NCI-H526 treated with DMSO at 0.1 percent for 48 hours (cell line): ENCODE measurements at regions not wholly inside any gene's neighbourhood (a gene's known extent, or its start where the extent isn't known, plus 50 kb on each side); places are given as distances from the start of the nearest gene placed in this dataset.
"Not testable (repeated sequence)": the region's sequence is repeated elsewhere in the genome, so short reads cannot be mapped to it uniquely, and the experiment has no call there.

ENCODE experiments used
- DNase-seq: peaks from one replicate; lab custom pipeline; 2025; lab: John Stamatoyannopoulos, UW

DNA sequence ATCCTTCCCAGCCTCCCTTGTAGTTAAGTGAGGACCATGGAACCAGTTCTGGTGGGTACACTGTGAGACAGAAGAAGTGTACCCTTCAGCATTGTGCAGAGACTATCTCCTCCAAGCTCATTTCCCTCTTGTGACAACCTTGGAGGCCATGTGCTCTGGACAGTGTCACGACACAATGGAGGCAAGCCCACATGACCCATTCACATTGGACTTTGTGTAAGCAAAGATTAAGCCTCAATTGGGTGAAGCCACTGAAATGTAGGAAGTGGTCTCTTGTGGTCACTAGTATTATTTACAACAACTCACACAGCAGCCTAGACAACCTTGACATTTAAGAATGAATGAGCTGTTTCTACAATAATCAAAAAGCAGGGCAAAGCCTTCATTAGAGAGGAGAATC, 124.2 kb downstream of the INHBA start:
- DNase-seq = no peak

DNA sequence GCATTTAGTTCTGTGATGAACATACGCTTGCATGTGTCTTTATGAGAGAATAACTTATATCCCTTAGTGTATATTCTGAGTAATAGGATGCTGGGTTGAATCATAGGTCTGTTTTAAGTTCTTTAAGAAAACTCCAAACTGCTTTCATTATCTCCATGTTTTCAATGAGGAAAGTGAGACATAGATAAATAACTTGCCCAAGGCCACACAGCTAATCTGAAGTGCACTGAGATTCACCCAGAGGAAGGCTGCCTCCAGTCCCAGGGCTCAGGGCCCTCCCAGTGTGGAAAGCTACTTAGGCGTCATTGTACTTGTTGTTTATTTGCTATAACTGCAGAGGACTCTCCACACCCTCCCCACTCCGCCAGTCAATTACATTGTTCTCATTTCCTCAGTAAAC, 126.7 kb downstream of the INHBA start:
- DNase-seq = no peak

DNA sequence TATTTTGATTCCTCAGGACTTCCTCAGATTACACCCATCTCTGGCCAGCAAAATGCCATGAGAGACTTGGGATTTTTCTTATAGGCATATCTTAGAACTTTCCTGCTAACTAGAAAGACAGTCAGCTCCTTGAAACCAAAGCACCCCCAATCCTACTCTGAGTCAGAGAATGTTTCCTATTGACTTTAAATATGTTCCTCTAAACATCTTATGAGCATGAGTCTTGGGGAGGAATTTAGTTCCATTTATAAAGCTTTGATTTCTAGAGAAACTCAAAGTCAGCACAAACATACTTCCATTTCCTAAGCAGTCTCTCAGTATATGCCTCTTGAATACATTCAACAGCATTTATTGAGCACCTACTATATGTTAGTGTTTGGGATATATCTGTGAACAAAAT, 128.5 kb downstream of the INHBA start:
- DNase-seq = no peak

DNA sequence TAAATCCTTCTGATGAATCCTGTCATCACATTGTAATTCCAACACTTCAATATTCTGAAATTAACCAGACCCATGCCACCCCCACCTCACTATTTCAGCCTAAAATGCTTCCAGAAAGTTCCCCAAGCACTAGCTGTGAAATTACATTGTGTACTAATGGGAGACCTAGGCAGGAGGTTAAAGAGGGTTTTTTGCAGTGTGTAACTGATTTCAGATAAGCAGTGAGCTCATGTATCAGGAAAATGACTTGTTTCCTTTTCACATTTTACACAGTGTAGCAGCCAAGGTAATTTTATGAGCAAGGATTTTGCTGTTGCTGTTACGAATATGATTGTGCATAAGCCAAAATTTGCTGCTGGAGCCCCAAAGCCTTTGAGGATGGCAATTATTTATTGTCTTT, 129.0 kb downstream of the INHBA start:
- DNase-seq = no peak

DNA sequence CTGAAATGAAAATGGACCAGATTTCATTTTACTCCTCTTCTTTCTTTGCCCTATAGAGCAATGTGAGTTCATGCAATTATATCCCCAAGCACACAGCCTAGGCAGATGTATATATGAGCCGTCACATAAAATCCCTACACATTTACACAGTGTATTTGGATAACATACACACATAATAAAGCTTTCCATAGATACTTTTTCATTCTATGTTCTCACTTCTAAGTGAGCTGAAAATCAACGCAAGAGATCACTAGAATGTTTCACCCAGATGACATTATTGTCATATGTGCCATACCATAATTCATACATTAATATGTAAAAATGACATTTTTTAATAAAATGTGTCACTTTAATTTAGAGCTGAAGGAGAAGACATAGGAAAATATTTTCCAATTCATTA, 129.4 kb downstream of the INHBA start:
- DNase-seq = no peak

DNA sequence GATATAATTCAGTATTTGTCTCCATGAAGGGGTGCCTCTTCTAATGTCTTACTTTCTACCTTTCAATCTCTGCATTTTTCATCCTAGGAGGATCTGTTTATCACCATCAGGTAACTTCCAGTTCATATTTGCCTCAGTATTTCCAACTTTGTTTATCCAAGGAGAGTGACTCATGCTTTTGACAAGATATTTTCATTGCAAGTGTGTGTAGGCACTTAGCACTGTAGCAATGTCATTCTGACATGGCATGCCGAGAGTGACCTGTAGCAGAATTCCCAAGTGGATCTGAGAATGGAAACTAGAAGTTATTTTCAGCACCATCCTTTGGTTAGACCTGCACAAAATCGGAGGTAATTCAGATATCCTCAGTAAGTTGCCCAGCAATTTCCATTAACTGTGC, 129.9 kb downstream of the INHBA start:
- no peak for DNase-seq

DNA sequence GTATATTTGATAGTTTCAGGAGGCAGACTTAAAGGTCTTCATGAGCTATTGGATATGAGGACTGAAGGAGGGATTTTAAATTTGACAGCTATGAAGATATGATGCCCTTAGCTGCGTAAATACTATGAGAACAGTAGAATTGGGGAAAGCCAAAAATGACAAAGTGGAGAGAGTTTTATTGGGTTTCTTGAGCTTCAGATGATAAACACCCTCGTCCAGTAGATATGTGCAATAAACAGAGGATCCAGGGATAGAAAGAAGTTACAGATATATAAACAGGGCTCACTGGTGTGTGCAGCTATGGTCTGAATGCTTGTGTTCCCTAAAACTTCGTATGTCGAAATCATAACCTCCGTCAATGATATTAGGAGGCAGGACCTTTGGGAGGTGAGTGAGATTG, 131.3 kb downstream of the INHBA start:
- no peak for DNase-seq

DNA sequence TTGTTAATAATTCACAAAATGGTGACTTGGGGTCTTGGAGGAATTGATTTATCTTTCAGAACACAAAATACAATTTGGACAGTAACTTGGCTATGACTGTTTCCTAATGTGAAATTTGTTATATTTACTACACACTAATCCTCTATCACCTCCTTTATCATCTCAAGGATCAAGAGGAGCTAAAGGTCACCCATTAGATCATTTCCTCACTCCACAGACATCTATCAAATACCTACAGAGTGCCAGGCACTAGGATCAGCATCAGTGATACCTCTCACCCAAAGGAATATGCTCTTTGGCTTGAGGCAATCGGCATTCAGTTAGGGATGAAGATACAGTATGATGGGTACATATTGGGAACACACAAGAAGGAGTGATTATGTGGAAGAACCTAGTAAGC, 132.1 kb downstream of the INHBA start:
- no peak for DNase-seq

DNA sequence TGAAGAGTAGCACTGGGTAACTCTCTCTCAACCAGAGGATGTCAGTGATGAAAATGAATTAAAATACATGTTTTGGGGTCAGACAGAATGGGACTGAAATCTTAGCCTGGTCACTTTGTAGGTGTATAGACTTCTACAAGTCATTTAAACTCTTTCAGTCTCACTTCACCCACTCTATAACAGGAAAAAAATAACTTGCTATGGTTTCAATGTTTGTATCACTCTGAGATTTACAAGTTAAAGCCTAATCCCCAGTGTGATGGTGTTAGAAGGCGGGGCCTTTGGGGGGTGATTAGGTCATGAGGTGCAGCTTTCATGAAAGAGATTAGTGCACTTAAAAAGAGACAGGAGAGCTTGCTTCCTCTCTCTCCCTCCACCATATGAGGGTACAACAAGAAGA, 134.8 kb downstream of the INHBA start:
- DNase-seq = no peak

DNA sequence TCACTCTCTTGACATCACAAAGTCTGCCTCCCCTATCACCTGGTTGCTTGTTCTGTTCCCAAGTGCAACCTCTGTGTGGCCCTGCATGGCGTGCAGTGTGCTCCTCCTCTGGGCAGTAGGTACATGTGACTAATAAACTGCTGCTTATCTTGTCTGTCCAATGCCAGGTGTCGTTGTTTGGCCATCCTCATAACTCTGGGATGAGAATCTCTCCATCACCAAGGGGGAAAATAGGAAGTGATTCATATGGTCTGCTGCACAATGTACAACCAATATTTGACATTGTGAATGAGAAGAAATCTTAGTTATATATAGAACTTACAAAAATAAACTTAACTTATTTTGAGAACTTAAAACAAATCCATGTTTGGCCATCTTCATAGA, 135.2 kb downstream of the INHBA start:
- DNase-seq = no peak

DNA sequence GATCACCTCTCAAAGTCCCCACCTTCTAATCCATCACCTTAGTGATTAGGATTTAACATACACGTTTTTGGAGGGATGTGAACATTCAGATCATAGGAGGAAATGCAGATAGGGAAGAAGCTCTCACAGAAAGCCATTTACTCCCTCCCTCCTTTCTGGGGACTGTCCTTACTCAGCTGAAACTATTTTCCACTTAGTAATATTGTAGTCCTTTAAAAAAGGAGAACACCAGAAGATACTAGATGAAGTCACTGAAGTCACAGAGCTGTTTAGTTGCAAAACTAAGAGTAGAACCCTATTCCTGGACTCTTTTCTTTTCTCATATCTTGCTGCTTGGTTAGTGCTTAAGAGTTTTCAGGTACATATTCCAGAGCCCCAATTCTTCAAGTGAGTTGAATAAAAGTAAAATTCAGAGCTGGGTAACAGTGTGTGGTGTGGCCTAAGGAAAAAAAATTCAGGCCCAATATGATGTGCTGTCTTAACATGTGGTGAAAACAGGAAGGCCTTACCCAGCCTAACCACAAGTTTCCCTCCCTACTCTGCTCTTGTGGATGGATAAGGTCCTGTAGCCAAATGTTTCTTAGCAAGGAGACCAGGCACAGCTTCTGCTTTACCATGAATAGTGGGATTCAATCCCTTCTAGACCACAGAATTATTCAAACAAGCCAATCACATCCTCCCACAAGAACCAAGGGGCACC, 135.7 kb downstream of the INHBA start:
- no peak for DNase-seq

DNA sequence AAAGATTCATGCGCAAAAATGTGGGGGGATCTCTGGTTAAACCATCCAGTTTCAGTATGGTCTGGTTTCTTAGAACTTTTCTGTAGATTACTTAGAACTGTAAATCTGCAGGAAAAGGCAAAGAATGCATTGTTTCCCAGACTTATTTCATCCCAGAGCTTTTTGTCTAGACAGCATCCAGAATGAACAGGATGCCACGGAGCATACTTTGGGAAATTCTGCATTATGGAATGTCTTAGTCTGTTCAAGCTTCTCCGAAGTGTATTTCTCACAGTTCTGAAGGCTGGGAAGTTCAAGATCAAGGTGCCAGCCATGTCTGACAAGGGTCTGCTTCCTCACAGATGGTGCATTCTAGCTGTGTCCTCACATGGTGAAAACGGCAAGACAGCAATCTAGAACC, 136.3 kb downstream of the INHBA start:
- no peak for DNase-seq

DNA sequence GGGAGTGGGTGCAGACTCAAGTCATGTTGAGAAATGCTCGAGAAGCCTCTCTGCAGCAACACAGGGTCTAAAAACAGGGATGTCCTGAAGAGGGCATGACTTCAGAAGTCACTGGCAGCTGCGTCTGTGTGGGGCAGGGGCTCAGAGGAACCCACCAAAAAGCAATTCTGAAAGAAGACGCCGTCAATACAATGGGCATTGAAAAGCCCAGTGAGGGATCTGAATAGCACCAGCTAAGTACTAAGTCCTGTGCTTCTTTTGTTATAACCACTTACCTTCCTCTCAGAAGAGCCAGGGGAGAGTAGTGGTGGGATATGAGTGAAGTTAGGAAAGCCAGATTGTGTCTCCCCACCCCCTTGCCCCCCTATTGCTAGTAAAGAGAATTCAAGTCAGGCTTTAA, 137.2 kb downstream of the INHBA start:
- no peak for DNase-seq

DNA sequence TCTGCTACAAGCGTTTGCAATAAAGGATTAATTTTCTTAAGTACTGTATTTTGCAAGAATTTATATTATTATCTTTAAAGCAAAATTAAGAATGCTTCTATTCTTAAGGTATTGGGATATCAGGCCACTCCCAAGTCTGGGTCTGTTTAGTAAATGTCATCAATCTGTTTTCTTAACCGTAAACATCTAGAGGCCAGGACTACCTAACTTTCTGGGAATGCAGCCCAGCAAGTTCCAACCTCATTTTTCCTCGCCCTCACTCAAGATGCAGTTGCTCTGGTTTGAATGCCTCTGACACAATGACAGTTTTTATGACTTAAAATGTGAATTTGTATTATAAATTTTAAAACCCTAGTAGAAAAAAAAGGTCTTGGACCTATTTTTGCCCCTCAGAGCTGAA, 143.5 kb downstream of the INHBA start:
- DNase-seq = no peak

DNA sequence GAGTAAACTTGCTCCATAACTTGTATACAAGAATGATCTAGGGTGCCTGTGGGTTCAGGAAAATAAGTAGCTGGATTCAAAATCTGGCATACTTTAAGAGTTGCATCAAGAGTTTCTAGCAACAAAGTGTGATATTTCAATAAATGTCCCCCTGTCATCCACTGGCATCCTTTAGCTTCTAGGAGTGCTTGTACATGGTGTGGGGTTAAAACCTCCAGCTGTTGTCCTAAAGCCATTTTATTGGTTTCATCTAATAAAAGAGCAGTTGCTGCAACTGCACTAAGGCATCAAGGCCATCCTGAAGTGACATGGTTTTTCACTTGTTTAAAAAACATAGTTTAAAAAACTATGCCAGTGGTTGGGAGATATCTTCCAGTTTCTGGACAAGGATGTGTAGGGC, 148.4 kb downstream of the INHBA start:
- no peak for DNase-seq

DNA sequence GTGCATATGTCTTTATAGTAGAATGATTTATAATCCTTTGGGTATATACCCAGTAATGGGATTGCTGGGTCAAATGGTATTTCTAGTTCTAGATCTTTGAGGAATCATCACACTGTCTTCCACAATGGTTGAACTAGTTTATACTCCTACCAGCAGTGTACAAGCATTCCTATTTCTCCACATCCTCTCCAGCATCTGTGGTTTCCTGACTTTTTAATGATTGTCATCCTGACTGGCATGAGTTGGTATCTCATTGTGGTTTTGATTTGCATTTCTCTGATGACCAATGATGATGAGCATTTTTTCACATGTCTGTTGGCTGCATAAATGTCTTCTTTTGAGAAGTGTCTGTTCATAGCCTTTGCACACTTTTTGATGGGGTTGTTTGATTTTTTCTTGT, 152.8 kb downstream of the INHBA start:
- not testable (repeated sequence) for DNase-seq

DNA sequence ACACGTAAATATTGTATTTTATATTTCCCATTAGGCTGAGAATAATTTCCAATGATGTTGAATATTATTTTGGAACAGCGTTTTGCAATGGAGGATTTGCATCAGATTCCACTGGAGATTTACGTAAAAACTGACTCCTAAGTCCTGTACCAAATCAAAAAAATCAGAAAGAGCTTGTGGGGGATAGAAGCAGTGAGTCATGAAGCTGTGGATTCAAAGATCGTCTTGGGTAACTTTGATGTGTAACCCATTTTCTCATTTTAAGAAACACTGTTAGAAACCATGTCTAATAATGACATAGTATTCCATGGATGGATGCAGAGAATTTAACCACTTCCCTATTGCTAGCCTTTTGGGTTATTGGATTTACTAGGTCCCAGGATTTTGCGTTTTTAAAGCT, 158.6 kb downstream of the INHBA start:
- no peak for DNase-seq

DNA sequence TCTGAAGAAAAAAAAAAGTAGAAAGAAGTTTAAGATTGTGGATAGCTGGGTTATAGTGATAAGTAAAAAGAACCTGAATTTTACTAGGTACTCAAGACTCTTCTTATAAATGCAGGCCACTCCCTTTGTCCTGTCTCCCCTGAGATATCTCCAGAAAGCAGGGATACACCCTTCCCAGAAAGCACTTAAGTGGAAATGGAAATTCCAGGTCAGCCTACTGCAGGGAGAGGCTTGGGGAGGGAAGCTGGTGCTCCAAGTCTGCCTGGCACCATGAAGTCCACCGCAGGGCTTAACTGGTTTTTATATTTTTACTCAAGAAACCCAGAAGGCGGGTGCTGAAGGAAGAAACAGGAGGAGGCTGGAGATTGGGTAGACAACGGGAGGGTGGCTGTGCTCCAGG, 162.3 kb downstream of the INHBA start:
- no peak for DNase-seq

DNA sequence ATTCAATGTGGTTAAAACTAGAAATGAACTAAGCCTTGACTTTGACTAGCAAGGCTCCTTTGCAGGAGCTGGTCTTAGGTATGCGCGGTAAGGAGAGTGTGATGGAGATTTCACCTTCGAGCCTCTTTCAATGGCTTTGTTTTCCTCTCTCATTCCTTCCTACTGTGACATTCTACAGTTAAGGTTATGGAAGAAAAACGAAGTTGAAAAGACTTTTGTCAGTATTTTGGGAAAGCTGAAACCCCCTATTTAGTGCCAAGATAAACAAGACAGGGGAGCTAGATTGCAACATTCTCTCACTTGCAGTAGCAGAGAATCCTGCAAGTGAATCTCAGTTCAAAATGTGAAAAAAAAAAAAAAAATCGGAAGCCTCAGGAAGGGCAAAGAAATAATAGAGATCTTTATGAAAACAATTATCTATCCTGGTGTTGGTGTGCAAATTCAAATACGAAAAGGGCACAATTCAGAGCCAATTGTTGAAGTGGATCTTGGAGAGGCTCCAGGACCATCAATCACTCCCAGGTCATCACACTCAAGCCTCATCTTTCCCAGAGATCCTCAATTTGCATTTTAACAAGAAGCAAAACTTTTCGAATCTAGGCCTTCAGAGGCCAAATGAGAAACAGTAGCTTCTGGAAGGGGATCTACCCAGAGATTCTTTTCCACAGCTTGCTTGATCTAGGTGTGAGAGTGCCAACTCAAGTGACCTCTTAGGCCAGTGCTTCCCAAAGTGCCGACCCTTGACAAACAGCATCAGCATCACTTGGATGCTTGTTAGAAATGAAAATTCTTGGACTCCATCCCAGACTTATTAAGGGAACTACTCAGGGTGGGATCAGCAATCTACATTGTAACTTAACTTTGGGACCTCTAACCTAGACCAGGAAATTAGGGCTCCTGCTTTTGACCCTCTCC, 163.8 kb downstream of the INHBA start:
- DNase-seq = no peak

DNA sequence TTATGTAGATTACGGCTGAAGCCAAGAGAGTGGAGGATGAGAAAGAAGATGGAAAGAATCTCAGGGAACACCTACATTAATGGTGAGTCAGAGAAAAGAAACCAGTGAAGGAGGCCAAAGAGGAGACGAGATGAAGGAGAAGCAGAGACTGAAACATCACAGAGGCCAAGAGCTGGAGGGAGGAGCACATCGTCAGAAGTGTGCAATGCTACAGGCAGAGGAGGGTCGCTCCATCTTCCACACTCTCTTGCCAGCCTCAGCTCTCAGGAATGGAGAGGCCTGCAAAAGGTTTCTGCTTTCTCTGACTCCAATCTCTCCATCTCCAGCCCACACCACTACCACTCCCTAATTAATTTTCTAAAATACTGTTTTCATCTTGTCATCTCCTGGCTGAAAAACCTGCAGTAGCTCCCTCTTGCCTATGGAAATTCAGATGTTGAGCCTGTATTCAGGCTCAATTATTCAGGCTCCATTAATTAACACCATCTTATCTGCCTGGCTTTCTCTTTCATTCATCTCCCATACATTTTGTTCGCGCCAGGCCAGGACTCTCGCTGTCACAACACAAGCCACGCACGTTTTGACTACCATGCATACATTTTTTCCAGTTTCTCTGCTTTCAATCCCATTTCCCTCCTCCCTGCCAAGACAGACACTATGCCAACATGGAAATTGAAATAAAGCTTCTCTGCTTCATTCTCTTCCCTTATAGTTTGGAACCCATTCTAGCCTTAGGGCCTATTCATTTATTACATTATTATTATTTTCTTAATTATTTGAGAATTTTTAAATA, 165.8 kb downstream of the INHBA start:
- no peak for DNase-seq

DNA sequence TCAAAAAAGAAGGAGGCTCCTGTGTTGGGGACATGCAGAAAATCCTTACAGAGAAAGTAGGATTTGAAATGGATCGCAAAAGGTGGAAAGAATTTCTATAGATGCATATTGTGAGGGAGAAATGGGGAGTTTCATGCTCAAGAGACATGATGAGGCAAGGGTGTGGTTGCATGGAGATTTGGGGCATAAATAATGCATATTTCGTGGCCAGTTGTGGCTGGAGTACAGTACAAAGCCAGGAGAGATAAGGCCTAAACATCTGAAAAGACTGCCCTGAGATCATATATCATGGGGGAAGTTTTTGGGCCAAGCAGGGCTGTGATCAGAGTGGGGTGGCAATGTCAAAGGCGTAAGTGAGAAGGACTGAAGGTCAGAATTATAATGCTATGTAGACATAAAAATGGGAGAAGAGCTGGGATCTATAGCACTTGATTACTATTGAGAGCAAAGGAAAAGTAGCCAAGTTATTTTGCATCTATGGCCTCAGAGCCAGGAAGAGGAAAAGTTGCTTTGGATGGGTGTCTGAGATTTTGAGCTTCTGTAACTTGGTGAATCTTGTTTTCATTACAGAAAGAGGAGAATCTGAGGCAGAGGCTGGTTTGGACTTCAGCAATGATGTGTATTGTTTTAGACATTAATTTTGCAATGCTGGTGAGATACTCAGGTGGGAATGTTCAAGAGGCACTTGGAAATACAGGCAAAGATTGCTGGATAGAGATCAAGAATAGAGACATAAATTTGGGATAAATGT, 166.6 kb downstream of the INHBA start:
- DNase-seq = no peak

DNA sequence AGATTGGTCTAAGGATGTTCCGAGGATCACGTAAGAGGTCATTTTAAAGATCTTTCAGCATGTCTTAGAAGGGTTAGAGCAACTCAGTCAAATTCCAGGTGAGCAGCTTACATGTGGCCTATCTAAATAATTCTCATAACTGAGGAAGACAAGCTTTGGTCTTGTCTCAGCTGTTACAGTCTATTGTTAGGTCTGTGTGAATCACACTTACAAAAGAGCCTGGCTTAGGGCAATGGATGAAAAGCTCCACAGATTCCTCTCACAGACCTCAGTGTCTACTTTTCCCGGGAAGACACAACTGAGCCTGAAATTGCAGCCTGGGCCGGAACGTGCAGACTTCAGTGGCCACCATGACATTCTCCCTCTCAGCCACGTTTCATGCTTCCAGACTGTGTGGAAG, 173.1 kb downstream of the INHBA start:
- DNase-seq = no peak
